ENCODE measurements at regions not wholly inside any gene's neighbourhood (a gene's known extent, or its start where the extent isn't known, plus 50 kb on each side); places are given as distances from the start of the nearest gene placed in this dataset.

DNA sequence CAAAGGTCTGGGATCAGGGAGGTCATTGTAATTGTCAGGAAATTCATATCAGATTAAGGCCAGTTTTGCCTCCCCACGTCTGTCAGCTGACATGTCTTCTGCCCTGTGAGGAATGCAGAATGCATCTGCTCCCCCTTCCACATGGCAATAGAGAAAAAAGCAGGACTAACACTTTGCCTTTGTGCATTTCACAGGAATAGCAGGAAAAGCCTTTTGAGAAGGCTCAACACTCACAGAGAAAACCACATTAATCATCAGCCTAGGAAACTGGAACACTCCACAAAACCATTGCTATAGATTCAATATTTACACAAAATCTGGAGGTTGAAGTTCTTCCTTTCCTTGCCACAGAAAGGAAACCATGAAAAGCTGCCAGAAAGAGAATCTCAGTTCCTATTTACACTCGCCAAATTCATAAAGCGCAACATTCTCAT is 165.2 kb upstream of the HES1 start:
- DNase-seq = peak; percentile 10

DNA sequence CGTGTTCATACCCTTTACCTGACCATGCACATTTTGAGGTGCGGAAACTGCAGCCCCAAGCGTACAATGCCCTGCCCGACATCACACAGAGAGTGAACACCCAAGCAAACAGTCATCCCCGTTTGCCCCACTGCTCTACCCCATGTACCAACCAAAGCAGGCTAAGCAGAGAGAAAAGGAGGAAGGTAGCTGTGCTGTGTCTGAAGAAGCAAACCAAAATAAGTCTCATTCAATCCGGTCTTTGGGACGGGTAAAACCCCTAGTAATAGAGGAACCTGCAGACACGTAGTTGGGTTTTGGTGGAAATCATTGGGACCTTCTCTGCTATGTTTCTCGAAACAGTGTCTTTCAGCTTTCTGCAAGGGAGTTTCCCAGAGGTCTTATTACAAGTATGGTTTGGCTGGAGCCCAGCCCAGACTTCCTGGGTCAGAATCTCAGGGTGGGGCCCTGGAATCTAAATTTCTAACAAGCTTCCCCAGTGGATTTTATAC is 164.6 kb upstream of the HES1 start:
- no peak for DNase-seq

DNA sequence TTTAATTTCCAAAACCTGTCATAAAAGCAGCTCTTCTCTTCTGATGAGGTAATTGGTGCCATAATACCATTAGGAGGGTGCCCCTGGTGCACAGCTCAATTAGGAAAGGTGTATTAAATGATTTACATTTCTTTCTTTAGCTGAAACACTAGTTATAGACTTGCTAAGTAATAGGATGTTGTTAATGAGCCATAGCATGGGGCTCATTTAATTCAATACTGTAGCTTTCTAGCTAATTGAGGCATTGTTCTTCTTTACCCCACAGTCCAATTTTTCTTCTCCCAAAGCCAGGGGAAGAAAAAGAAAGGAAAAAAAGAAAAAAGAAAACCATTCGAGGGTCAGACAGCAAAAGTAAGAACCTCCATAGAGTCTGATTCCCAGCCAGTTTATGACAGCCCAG is 164.0 kb upstream of the HES1 start:
- DNase-seq = no peak

DNA sequence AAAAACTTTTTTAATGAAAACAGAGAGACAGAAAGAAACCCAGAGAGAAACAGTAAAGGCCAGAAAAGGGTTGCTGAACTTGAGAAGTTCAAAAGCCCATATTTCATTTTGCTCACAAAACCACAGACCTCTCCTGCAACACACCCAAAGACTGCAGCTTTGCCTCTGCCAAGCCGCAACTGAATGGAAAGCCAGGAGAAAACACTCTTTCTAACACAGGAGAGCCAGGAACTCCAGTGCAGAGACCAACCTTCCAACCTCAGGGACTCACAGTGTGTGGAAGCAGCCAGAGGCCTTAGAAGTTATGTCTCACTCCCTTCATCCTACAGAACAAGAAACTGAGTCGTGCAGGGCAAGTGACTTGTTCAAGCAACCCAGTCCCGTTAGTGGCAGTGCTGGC is 163.1 kb upstream of the HES1 start:
- DNase-seq = no peak

DNA sequence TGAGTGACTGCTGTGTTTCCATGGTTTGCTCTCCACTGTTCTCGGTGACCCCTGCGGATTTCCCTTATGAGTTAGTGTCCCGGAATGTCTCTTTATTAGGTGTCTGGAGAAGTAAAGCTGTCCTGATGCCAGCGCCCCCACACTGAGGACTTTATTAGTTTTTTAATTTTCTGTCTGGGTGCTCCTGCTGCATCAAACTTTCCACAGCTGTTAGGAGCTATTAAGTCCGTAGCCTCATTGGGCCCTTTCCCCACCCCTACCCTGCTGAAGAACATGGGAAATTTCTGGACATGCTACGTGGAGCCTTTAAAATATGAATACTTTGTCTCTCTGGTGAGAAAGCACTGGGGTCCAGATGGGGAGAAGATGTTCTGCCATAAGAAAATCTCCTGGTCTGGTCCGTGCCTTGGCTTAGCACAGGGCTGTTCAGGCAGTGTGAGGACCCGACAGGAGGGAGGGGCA is 161.7 kb upstream of the HES1 start:
- DNase-seq = no peak

DNA sequence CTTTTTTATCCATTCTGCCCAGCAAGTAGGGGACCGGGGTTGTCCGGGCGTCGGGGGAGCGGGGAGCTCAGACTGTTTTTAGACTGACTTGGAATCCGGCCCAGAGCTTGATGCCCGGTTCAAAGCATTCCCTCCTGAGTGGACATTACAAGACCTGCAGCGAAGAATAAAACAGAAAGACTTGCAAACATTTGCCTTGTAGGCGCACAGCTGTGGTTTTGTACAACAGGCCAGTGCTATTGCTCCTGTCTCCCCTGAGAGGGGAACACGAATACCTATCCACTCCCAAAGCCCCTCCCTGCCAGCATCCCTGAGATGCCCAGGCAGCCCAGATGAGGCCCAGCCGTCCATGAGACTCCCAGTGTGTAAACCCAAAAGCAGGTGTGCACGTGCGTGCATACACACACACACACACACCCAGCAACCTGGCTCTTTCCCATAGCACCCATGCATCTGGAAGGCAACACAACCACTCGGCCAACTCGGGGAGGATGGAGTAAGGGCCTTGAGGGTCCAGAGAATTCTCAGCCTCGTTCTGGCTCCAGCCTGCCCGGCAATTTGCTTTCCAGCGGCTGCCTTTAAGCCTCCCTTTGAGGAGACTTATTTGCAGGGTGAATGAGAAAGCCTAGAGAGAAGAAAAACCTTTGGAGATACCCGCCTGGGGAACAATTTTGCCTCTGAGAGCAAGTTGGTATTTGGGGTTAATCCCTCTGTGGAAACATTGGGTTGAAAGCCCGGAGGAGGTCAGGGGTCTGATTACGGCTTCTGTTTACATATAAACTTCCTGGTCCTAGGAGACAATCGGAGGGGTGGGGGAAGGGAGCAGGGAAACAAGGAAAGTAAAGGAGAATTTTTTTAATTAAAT is 161.0 kb upstream of the HES1 start:
- peak; percentile 13 for DNase-seq

DNA sequence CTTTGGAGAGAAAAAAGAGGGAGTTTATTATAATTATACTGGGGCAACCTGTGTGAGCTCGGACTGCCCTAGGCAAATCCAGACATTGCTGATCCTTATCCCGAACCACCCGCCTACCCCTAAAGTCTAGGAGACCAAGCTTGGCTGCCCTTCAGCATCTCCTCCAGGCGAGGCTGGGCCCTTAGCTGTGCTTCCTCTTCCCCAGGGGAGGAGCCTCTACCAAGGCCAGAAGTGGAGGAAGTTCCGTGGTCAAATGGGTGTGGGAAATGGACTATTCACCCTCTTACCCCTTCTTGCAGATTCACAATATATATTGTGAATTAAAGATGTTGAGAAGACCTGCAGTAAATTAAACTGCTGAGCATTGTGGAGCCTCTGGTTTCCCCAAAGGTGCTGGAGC is 158.3 kb upstream of the HES1 start:
- no peak for DNase-seq

DNA sequence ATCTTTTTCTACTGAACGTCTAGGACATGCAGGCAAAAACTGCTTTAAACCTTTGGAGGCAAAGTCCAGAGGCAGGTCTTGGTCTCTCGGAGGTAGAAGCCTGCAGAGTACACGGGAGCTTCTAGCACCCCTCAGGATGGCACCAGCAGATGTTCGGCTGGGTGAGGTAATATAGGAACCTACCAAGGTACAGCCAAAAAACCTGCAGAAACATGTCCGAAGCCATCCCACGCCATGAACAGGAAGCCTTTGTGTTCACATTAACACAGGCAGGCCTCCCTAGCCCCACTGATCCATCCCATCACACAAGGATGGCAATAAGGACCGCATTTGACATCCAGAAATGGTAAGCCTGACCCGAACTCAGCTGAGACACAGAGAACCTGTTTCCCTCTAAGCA is 157.9 kb upstream of the HES1 start:
- no peak for DNase-seq

DNA sequence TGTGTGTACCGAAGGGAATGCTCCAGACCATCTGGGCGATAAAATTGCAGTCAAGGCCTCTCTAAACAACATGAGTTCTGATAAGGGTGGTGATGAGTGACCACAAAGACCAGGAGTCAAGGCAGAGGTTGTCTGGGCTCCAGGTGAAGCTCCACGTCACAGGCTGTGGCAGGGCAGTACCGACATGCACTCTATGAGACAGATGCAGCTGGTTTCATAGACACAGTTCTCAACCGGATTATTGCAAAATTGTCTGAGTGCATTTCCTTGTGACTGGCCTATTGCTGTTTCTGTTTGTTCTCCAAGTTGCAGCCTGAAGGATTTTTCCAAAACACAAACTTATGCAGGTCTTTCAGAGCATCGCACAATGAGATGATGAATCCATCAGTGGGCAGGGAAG is 157.5 kb upstream of the HES1 start:
- no peak for DNase-seq

DNA sequence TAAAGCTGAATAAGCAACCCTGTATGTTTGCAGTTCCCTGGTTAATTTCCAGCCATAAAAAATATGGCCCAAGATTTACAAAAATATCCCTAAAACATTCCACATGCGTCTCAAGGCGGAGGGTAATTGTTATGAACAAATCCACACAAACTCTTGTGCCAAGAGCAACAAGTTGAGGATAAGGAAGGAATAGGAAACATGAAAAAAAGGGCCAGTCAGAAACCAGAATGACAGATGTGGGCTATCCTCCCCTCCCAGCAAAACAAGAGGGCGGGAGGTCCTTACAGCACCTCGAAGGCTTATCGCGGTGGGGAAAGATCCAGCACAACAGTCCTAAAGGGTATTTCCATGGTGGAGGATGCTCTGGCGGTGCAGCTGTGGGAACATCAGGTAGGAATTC is 155.6 kb upstream of the HES1 start:
- DNase-seq = no peak

DNA sequence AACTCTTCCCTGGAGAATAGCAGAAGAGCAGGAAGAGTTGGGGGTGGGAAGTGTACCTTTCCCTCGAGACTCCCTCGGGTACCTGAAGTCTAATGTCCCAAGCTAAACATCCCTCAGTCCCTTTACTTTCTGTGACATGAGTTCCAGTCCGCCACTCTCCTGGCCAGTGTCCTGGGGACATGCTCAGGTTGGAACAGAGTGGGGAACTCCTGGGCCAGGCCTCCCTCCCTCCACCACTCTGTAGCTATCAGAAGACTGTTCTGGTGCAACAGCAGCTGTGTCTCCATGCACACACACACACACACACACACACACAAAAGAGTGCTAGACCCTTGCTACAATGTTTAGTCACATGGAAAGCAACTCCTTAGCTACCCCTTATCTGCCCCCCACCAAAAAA is 155.0 kb upstream of the HES1 start:
- DNase-seq = no peak

DNA sequence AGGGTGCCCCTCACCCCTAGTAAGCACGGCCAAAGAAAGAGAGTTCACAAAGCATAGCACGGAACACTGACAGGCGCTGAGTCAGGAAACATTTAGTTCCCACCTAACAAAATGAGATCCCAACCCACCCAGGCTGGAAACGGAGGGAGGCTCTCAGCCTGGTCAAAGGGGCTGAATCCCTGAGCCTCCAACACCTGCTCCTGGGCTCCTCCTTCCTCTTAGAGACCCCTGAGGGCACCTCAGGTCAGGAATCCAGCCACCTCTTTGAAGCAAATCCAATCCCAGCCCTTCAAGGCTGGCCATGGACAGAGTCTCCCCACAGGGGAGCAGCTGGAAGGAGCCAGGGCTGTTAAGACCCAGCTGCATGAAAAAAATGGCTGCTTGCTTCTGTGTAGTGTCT is 154.4 kb upstream of the HES1 start:
- DNase-seq = no peak

DNA sequence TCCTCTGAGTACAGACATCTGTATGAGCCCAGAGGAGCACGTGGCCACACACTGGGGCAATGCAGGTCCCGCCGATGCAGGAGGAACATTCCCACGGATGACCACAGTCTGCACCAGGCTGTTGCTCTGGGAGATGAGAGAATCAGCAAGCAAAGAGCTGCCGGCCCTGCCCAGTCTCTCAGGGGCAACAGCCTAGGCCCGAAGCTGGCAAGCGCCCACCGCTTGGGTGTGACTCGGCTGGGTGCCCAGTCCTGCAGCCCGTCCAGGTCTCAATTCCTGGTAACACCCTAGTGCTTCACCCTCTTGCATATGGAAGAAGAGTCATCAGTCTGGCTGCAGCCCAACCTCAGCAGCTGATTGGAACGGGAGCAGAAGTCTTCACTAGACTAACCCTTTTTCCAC is 153.7 kb upstream of the HES1 start:
- peak; percentile 93 for DNase-seq

DNA sequence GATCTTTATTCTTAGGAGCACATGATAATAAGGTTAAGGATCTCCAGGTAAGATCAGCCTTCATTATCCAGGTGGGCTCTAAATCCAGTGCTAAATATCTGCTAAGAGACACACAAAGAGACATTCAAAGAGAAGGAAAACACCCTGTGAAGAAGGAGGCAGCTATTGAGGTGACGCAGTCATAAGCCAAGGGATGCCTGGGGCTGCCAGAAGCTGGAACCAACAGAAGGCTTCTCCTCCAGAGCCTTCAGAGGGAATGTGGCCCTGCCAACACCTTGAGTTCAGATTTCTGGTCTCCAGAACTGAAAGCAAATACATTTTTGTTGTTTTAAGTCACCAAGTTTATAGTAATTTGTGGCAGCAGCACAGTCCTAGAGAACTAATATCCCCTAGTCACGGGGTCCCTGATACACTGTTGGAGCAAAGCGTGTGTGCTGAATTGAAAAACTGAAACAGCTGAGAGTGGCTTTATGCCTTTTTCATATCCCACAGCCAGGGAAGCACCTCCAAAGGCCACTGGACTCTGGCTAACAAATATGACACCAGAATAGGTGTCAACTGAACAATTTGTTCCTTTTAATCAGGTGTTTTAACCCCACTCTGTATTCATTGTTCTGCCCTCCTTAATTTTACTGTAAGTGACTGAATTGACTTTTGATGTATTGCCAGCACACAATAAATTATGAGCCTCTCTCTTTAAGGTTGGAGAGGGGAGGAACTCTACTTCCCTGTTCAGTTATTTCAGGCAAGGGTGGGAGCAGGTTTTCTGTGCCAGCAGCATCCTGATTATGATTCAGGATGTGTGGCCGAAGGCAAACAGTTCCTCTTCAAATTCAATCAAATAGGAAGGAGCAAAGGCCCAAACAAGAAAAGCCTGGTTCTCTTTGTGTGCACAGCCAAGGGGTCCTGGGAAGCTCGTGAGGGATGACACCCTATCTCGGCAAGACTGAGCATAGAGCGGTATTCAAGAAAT is 151.8 kb upstream of the HES1 start:
- DNase-seq = no peak

DNA sequence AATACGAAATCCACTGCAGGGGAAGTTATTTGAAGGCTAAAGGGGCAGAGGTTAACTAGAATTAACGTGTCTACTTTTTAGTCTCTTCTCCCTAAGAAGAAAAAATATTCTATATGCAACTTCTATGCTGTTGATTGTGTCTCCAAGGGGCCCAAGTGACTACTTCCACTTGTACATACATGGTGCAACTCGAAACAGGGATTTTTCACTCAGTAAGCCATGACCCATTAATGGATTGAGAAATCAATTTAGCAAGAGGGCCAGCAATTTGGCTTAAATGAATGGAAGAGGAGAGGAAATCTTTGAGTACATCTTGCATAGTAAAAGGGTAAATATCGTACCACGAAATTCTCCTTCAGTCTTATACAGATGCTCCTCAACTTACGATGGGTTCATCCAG is 151.1 kb upstream of the HES1 start:
- no peak for DNase-seq

DNA sequence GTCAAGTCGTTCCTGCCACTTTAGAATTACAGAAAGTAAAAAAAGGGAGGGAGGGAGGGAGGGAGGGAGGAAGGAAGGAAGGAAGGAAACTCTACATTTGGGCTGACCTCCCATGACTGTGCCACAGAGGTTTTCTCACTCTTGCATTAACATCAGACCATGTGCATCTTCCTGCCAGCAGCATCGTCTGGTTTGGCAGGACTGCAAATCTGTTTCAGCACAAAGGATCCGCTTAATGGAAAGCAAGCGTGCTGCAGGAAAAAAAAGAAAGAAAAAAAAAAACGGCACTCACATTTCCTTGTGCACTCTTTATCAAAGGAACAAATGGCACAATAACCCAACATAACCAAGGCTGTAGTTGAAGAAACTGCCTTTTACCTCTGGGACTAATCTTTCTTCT is 148.8 kb upstream of the HES1 start:
- DNase-seq = no peak

DNA sequence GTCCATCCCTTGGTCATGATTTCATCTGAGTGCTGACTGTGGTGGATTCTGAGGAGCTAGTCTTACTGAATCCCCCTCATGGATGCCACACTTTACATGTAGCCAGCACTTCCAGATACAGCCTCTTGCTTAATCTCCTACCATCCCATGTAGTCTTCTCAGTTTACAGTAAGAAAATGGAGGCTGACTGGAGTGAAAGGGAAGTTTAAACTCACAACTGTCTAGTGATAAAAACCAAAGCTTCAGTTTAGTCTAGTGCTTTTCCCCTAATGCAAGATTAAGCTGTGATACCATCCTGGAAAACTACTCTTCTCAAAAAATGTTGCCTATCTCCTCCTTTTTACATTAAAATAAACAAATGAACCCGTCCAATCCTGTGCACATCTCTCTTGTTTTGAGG is 146.8 kb upstream of the HES1 start:
- no peak for DNase-seq

DNA sequence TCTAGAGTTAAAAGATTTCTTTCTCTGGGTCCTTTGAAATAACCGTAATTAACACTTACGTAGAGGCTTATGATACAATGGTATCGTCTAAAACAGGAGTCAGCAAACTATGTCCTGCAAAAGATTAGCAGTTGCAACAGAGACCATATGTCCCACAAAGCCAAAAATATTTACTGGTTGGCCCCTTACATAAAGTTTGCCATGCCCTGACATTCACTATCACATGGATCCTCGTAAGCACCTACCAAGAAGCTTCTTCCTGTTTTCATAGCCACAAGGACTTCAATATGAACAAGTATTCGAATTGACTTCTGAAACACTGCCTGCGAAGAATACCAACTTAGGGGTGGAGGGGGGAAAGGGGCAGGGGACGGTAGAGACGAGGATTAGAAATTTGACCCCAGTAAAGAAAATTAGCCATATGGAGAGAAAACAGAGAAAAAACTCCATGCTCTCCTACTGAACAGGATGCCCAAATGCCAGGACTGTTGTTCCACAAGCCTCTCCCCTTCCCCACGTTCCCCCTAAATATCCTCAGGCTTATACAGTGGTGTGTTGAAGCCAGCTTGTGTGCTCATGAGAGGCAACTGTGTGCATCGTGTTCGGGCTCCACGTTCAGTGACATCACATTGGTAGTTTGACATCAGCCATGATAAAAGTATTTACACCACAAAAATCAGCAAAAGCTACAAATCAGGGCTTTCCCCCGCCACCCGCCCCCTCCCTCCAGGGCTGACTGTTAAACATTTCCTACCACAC is 144.1 kb upstream of the HES1 start:
- no peak for DNase-seq

DNA sequence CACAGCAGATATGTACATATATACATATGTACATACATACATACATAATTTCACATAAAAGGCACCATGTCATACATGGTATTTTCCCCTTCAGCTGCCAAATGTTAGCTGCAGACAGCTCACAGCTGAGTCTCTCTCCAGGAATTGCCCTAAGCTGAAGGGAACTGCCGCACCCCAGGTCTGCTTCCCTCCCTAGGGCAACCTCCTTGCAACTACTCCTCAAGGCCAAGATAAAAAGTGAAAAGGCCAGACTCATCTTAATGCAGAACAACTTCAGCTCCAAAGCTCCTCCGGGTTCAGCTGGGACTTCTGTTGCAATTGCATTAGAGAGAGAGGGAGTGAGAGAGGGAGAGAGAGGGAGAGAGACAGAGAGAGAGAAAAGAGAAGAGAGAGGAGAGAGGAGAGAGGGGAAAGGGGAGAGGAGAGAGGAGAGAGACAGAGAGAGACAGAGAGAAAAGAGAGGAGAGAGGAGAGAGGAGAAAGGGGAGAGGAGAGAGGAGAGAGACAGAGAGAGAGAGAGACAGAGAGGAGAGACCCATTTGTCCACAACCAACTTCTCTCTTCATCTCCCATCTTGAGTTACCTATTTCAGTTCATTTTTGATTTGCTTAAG is 143.4 kb upstream of the HES1 start:
- DNase-seq = no peak

DNA sequence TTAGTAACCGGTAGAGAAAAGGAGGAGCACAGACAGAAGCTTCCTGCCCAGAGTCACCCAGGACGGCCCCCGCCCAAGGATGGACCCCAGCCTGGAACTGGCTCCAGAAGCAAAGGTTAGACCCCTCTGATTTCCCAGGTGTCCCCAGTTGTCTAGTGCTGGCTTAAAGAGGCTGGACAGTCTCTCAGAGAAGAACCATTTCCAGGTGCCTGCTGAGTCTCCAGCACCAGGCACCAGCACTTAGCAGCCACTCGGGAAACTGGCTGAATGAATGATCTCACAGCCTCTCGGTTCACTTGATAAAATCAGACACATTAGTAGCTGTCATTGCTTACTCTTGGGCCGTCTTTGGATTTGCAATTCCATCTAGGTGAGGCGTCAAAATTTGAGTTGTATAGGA is 139.7 kb upstream of the HES1 start:
- DNase-seq = no peak

DNA sequence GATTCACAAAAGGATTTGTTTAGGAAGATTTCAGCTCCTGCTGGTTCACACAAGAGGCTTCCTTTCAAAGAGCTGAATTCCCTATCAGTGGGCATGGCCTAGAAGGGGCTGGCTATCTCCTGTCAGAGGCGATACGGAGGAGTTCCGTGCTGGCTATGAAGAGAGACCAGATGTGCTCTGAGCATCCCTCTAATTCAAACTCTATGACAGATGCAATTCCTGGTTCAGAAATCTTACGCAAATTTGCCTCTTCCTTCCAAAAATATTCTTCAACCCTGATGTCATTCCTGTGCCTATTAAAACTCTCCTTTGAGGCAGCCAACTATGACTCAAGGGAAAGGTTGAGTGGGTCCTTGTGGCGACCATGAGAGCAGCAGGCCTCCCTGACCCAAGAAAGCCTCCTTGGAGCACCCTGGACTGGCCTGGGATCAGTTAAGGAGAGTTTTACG is 139.3 kb upstream of the HES1 start:
- DNase-seq = no peak

Measured in NCI-H2029 (cell line).